DLD1 (cell line): ENCODE measurements at regions not wholly inside any gene's neighbourhood (a gene's known extent, or its start where the extent isn't known, plus 50 kb on each side); places are given as distances from the start of the nearest gene placed in this dataset.
"Not testable (repeated sequence)": the region's sequence is repeated elsewhere in the genome, so short reads cannot be mapped to it uniquely, and the experiment has no call there.

ENCODE experiments used
- in situ Hi-C: cut with HindIII; loops from 2 replicates; pipeline ENCODE4 v1.10.0; 2017; ENCODE audit warnings: low sequenced_read_pairs

- in situ Hi-C loops: no loop called here
These were observed 200.4 kb upstream of the NOX3 start for GRCh38 chr6:155656024-155656423.

DNA sequence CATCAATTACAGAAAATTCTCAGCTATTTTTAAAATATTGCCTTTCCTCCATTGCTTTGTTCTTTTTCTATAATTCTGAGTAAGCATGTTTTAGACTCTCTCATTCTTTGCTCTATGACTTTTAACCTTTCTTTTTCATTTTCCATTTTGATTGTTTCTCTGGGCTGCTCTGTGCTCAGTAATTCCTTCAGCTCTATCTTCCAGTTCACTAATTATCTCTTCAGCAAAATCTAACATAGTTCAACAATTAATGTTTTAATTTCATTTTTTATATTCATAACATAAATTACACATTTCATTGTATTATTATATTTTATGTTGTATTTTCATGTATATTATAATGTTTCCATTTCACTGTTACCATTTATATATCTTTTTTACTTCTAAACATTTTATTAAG is 198.8 kb upstream of the NOX3 start:
- in situ Hi-C loops: no loop called here

DNA sequence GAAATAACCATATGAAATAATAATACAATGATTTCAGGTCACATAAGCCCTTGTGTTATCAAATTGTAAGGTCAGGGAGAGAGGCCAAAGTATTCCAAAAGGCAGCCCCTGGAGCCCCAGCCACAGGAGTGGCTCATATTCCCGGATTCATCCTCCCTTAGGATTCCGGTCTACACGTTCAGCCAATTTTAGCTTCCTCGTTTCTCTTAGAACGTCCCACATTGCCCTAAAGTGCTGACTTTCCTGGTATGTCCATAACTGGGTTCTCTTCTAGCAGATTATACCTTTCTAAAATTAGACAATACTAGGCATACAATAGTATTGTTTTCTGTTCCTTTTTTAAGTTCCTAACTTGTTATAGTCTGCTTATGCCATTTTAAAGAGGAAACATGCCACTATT is 192.7 kb upstream of the NOX3 start:
- in situ Hi-C loops: no loop called here

DNA sequence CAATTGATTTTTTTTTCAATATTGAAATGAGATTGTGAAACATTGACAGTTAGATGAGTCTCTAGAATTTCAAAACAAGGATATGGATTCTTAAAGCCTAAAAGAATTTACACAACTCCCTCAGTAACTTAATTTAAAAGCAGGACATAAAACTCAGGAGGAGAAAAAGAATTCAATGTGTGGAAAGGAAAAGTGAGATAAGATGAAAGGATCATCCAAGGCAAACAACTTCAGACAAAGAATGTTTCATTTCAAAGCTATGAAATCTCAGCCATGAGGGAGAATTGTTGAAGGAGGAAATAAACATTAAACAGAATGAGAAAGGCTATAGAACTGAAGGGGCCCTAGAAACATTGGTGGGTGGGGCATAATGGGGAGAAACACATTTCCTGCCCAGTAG is 191.7 kb upstream of the NOX3 start:
- in situ Hi-C loops: no loop called here

GRCh38 chr6:155646443-155646842 is 190.8 kb upstream of the NOX3 start:
- in situ Hi-C loops: no loop called here

- in situ Hi-C loops: no loop called here
These were observed 189.7 kb upstream of the NOX3 start for GRCh38 chr6:155645325-155645724.

- in situ Hi-C loops: no loop called here
These were observed 186.0 kb upstream of the NOX3 start for GRCh38 chr6:155641603-155642002.

DNA sequence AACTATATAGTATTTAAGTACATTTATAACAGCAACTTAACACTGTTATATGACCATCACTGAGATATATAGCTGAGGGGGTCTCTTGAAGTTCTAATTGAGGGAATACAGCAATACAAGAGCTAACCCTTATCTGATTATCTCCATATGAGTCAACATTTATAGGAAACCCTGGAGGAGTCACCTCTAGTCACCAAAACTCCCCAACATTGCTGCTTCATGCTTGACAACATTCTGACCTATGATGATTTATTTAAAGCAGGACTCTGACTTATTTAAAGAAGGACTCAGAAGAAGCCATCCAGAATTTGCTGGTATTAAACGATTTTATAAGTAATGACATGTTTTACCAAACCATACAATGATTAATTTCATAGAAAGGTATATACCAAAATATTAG is 182.6 kb upstream of the NOX3 start:
- in situ Hi-C loops: no loop called here

GRCh38 chr6:155635416-155635815 is 179.8 kb upstream of the NOX3 start:
- in situ Hi-C loops: no loop called here

DNA sequence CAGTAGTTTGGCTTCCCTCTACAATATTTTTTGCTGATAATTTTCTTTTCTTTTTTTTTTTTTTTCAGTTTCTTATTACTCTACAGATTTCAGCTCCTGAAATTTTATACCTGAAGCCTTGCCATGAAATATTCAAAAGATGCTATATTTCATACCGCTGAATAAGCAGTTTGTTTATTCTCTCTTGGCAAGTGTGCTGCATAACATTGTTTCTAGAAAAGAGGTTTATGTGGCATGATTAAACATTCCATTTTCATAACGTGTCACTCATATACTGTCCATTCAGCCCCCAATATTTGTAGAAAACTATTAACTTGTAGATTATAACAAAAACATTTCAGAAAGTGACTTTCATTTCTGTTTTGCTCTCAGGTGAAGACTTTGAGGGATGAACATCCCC is 174.4 kb upstream of the NOX3 start:
- in situ Hi-C loops: no loop called here

GRCh38 chr6:155629652-155630051 is 174.0 kb upstream of the NOX3 start:
- in situ Hi-C loops: no loop called here

DNA sequence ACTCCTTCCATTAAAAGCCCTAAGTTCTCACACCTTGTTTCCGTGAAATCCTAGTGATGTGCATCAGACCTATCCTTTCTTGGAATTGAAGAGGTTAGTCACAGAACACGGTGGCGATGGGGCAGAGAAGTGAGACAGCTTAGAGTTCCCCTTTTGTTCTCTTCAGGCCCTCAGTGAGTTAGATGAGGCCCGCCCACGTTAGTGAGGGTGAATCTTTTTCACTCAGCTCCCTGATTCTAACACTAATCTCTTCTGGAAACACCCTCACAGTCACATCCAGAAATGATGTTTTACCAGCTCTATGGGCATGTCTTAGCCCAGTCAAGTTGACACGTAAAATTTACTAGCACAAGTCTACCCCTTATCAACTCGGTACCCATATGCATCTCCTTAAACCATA is 172.7 kb upstream of the NOX3 start:
- in situ Hi-C loops: no loop called here

DNA sequence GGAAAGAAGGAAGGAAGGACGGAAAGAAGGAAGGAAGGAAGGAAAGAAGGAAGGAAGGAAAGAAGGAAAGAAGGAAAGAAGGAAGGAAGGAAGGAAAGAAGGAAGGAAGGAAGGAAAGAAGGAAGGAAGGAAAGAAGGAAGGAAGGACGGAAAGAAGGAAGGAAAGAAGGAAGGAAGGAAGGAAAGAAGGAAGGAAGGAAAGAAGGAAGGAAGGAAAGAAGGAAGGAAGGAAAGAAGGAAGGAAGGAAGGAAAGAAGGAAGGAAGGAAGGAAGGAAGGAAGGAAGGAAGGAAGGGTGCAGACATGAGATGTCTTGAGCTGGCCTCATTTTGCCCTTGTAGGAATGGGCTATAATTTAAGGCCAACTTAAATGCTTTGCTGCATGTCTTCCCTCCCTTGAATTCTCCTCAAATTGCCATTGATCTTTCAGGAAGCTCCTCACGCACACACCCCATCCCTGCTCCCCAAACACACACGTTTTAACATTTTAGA is 172.1 kb upstream of the NOX3 start:
- in situ Hi-C loops: not testable (repeated sequence)

DNA sequence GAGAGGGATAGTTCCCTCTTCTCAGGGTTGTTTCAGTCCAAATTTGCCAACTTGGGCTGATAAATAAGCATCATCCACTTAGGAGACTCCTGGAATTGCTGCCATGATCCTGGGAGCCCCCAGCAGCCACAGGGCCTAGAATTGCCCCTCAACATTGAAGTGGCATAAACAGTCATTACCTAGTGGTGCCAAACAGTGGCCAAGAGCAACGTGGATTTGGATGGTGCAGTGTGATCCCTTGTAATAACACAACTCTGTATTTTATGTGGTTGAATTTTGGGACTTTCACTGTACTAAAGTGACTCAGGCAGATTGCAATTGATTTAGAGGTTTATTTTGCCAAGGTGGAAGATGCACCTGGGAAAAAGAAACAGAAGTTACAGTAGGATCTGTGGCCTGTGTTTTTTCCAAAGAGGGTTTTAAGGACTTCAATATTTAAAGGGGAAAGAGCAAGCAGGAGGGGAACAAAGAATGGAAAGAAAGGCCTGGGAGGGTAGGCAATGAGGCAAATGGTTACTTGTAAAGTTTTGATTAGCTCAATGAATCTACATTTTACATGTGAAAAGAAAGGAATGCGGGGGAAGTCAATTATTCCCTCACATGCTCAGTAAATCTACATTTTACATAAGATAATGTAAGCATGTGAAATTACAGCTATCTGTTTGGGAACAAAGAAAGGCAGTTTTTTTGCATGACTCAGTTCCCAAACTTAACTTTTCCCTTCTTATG is 168.0 kb upstream of the NOX3 start:
- in situ Hi-C loops: no loop called here

DNA sequence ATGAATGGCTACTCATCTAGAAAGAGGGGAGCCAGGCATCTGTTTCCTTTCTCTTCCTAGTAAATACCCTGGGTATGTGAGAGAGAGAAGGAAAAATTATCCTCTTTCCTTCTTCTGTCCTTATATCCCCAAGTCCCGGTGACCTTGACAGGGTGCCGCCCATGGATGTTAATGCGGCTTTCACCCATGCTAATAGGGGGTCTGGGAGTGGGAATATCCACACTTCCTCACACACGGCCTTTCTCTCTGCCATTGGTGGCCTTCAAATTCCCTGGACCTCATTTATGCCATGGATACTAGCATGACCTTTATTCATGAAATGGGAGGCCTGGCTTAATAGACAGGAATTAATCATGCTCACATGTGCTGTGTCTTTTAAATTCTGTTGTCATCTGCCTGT is 159.0 kb upstream of the NOX3 start:
- in situ Hi-C loops: no loop called here

DNA sequence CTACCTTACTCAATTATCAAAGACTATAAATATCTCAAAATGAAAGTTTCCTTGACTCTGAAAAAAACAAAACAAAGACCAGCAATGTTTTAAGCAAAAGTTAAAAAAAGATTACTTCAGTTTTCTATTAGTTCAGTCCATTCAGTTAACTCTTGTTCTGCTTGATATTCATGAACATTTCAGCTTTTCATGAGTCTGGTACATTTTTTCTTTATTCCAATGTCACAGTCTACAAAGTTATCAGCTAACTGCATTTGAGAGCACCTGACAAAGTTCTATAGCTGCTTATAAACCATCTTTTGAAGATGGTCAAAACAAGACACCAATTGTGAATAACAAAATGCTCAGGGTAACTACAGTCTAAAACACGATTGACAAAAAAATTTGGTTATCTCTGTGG is 156.1 kb upstream of the NOX3 start:
- in situ Hi-C loops: no loop called here

DNA sequence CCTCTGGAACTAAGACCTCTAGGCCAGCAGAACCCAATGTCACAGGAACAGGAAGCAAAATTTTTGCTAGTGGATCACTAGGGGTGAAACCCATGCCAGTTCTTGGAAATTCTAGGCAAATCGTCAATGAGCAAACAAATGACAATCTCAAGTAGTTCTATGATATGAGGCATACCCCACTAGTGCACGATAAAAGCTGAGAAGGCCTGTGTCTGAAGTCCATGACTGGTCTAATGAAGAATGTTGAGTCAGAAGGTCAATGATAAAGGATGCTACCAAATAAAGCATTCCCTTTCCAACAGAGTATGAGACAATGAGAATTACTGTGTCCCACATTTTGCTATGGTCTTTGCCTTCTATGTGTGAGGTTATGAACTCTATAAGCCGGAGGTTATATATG is 149.4 kb upstream of the NOX3 start:
- in situ Hi-C loops: no loop called here

- in situ Hi-C loops: no loop called here
These were observed 143.9 kb upstream of the NOX3 start for GRCh38 chr6:155599561-155599960.

DNA sequence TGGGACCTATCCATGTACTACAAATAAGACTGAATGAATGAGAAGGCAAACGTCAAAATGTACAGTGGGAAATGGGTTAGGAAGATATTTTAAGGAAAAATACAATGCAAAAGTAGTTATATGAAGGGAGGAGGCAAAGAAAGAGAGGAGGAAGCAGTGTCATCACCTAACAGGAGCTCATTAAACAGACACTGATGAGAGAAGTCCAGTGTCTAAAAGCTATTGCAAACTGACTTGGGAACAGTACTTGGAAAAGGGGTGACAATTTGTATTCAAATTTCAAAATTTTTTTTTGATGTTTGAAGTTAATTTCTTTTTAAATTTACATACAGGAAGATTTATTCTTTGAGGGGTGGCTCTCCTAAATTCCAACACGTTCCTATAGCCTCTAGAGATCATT is 143.5 kb upstream of the NOX3 start:
- in situ Hi-C loops: no loop called here

GRCh38 chr6:155595284-155595683 is 139.6 kb upstream of the NOX3 start:
- in situ Hi-C loops: no loop called here

GRCh38 chr6:155591741-155592140 is 136.1 kb upstream of the NOX3 start:
- in situ Hi-C loops: no loop called here

GRCh38 chr6:155589190-155589589 is 133.6 kb upstream of the NOX3 start:
- in situ Hi-C loops: no loop called here

GRCh38 chr6:155587817-155588216 is 132.2 kb upstream of the NOX3 start:
- in situ Hi-C loops: no loop called here
